Sigmoid colon (tissue), 6 donors: ENCODE measurements at regions not wholly inside any gene's neighbourhood (a gene's known extent, or its start where the extent isn't known, plus 50 kb on each side); places are given as distances from the start of the nearest gene placed in this dataset.

Source experiments
- DNase-seq: peaks from one replicate; pipeline ENCODE4 v3.0.0-alpha.2; 2019
- H3K27ac ChIP-seq, 4 donors: fragments of 200-600 bp; sonication (generic); one replicate each; pipeline ENCODE4 v1.5.1; 2016 to 2019; ENCODE audit warnings: mild to moderate bottlenecking in 1 of 4
- H3K27me3 ChIP-seq, 3 donors: fragments of 200-600 bp; sonication (generic); one replicate each; pipeline ENCODE4 v1.5.1; 2019; ENCODE audit warnings: mild to moderate bottlenecking in 1 of 3
- H3K36me3 ChIP-seq, 4 donors: fragments of 200-600 bp; sonication (generic); one replicate each; pipeline ENCODE4 v1.5.1; 2016 to 2019
- H3K4me1 ChIP-seq, 4 donors: fragments of 200-600 bp; sonication (generic); one replicate each; pipeline ENCODE4 v1.5.1; 2017 to 2019
- H3K4me3 ChIP-seq, 4 donors: fragments of 200-600 bp; sonication (generic); one replicate each; pipeline ENCODE4 v1.5.1; 2017 to 2019; ENCODE audit warnings: mild to moderate bottlenecking in 2 of 4, moderate library complexity in 1 of 4
- H3K9me3 ChIP-seq, 4 donors: fragments of 200-600 bp in 3 of 4; sonication (generic) in 3 of 4; one replicate each; pipeline versions ENCODE4 v1.5.1 to v1.6.1; 2013 to 2019
- CTCF ChIP-seq, 4 experiments: fragments of 450-650 bp in 3 of 4; fragments of 200-600 bp in 1 of 4; IDR thresholded peaks; one replicate each; pipeline ENCODE4 v1.5.1; 2016 to 2019; ENCODE audit warnings: antibody characterized with exemption in 4 of 4, mild to moderate bottlenecking in 3 of 4, moderate library complexity in 2 of 4
- EP300 ChIP-seq, 4 donors: sonication (generic); formaldehyde crosslinking; IDR thresholded peaks; one replicate each; pipeline ENCODE4 v1.6.1; 2017; ENCODE audit warnings: antibody characterized with exemption in 4 of 4
- POLR2A ChIP-seq, 2 donors: fragments of 450-650 bp; IDR thresholded peaks; one replicate each; pipeline ENCODE4 v1.6.1; 2016; ENCODE audit warnings: antibody characterized with exemption in 2 of 2, mild to moderate bottlenecking in 2 of 2, moderate library complexity in 2 of 2
- POLR2AphosphoS5 ChIP-seq, 4 donors: sonication (generic); formaldehyde crosslinking; IDR thresholded peaks; one replicate each; pipeline ENCODE4 v1.6.1; 2017; ENCODE audit warnings: antibody characterized with exemption in 4 of 4
- WGBS, 2 donors: extraction: QIAGEN DNeasy Blood & Tissue Kit; methylation state at CpG; one replicate each; pipeline ENCODE4 v1.1.7; 2013; 5-methylcytosine and 5-hydroxymethylcytosine counted together
- intact Hi-C: fragments of 100-400 bp; cut with DNase I; formaldehyde crosslinking; loops from one replicate; pipeline ENCODE4 v1.15.1; 2023
- donor health status: healthy with polysubstance abuse.
- donor health status: healthy.

DNA sequence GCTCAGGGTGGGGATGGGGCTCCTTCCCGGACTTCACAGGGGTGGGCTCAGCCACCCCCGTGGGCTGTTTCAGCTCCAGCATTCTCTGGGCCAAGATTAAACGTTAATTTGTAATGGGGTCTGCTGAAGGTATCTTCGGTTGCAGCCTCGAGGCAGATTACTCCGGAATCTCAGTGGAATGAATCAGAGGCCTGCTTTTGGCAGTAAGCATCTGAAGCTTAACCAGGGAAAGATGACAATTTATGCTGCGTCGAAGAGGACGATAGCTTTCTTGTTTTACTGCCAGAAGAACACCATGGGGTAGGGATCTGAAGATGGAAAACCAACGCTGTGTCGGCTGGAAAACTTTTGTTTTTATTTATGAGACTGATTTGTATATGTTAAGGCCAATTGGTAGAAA is 129.2 kb upstream of the MSX1 start:
- Histone ChIP-seq H3K4me1 (no peaks in the 10 kb centered on the region), H3K4me3 (no peak overlapping the region), H3K9me3 (peaks cover 0 to 11% (median 7%) of the 10 kb centered on the region in 4 donors), H3K27me3 (no peaks in the 10 kb centered on the region), H3K27ac (no peak overlapping the region), H3K36me3 (no peaks in the 10 kb centered on the region)
- WGBS, 2 donors: 75 to 88% methylated on average over 11 of the region's 11 CpGs
- DNase-seq: no peak
- TF ChIP-seq POLR2A (IDR thresholded peaks at IDR 0.05): no peak
- TF ChIP-seq POLR2AphosphoS5 (IDR thresholded peaks at IDR 0.05): no peak
- no peak for TF ChIP-seq EP300 (IDR thresholded peaks at IDR 0.05)
- no peak for TF ChIP-seq CTCF (IDR thresholded peaks at IDR 0.05)
- intact Hi-C loops: no loop called here

DNA sequence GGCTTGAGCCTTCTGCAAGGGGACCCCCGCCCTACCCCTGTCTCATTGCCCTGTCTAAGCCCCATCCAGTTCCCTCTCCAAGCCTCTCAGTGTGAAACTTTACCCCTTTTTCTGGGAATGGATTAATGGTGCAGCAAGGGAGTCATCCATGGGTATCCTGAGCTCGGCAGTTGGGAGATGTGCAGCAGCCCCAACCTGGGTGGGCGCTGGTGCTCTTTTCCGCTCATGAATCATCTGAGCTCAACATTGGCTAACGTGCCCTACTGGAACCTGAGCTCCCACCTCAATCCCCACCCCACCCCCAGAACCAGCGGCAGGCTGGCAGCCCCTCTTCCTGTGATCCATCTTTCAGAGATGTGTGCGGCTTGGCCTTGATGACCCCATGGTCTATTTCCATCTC is 130.3 kb upstream of the MSX1 start:
- Histone ChIP-seq H3K9me3 (peaks cover 0 to 15% (median 9%) of the 10 kb centered on the region in 4 donors), H3K27me3 (no peaks in the 10 kb centered on the region), H3K4me3 (no peak overlapping the region), H3K4me1 (no peaks in the 10 kb centered on the region), H3K36me3 (no peaks in the 10 kb centered on the region), H3K27ac (no peak overlapping the region)
- WGBS, 2 donors: 91 to 92% methylated on average over 7 of the region's 7 CpGs
- DNase-seq: no peak
- no peak for TF ChIP-seq POLR2AphosphoS5 (IDR thresholded peaks at IDR 0.05)
- TF ChIP-seq CTCF (IDR thresholded peaks at IDR 0.05): no peak
- TF ChIP-seq EP300 (IDR thresholded peaks at IDR 0.05): no peak
- TF ChIP-seq POLR2A (IDR thresholded peaks at IDR 0.05): no peak
- intact Hi-C loops: no loop called here

- Histone ChIP-seq H3K4me1 (no peaks in the 10 kb centered on the region), H3K36me3 (no peaks in the 10 kb centered on the region), H3K4me3 (no peak overlapping the region), H3K27me3 (no peaks in the 10 kb centered on the region), H3K9me3 (peaks cover 0 to 17% (median 9%) of the 10 kb centered on the region in 4 donors), H3K27ac (no peak overlapping the region)
- 91 to 93% methylated on average over 1 of the region's 1 CpG for WGBS, 2 donors
- intact Hi-C loops: no loop called here
- TF ChIP-seq EP300 (IDR thresholded peaks at IDR 0.05) (no peak), POLR2AphosphoS5 (IDR thresholded peaks at IDR 0.05) (no peak), POLR2A (IDR thresholded peaks at IDR 0.05) (no peak), CTCF (IDR thresholded peaks at IDR 0.05) (no peak)
- no peak for DNase-seq
Measured at GRCh38 chr4:4727536-4727935, 131.9 kb upstream of the MSX1 start.

- DNase-seq: no peak
- Histone ChIP-seq H3K4me3 (no peak overlapping the region), H3K27ac (no peak overlapping the region), H3K4me1 (no peaks in the 10 kb centered on the region), H3K36me3 (no peaks in the 10 kb centered on the region), H3K27me3 (no peaks in the 10 kb centered on the region), H3K9me3 (peaks cover 0 to 17% (median 9%) of the 10 kb centered on the region in 4 donors)
- TF ChIP-seq POLR2AphosphoS5 (IDR thresholded peaks at IDR 0.05) (no peak), POLR2A (IDR thresholded peaks at IDR 0.05) (no peak), CTCF (IDR thresholded peaks at IDR 0.05) (no peak)
- intact Hi-C loops: no loop called here
- WGBS, 2 donors: 83 to 93% methylated on average over 2 of the region's 2 CpGs
Measured at GRCh38 chr4:4726051-4726450, 133.4 kb upstream of the MSX1 start.

DNA sequence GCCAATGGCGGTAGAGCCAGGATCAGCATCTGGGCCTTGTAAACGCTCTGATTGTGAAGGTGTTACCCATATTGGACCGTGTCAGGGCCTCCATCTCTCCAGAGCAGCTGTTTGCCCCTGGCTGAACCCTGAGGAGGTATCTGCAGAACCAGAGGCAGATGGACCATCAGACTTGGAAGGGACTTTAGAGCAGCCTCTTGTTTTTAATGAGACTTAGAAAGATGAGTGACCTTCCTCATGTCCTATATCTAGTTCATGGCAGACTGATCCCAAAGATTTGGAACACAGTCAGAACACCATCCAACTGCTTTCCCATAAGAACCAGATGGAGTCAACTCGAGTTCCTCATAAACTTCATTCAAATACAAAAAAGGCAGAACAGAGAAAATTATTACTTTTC is 135.1 kb upstream of the MSX1 start:
- no peaks in the 10 kb centered on the region for H3K4me1 ChIP-seq
- 81 to 89% methylated on average over 4 of the region's 4 CpGs for WGBS, 2 donors
- no peaks in the 10 kb centered on the region for H3K36me3 ChIP-seq
- H3K9me3 ChIP-seq: peaks cover 0 to 17% (median 9%) of the 10 kb centered on the region in 4 donors
- no peak overlapping the region for H3K4me3 ChIP-seq
- TF ChIP-seq CTCF (IDR thresholded peaks at IDR 0.05): no peak
- no peak for TF ChIP-seq POLR2AphosphoS5 (IDR thresholded peaks at IDR 0.05)
- TF ChIP-seq POLR2A (IDR thresholded peaks at IDR 0.05): no peak
- no peak for TF ChIP-seq EP300 (IDR thresholded peaks at IDR 0.05)
- DNase-seq: no peak
- intact Hi-C loops: no loop called here
- H3K27ac ChIP-seq: no peak overlapping the region
- H3K27me3 ChIP-seq: no peaks in the 10 kb centered on the region
